Globus pallidus (tissue), 1 donor: ENCODE measurements at regions not wholly inside any gene's neighbourhood (a gene's known extent, or its start where the extent isn't known, plus 50 kb on each side); places are given as distances from the start of the nearest gene placed in this dataset.

Experiments
- DNase-seq: peaks from one replicate; pipeline ENCODE4 v3.0.0-alpha.2; 2015; ENCODE audit warnings: low spot score

- DNase-seq = no peak
These were observed 473.9 kb downstream of the NR2F1-AS1 start for GRCh38 chr5:93107141-93107540.

- no peak for DNase-seq
These were observed 479.4 kb downstream of the NR2F1-AS1 start for GRCh38 chr5:93101661-93102060.

DNA sequence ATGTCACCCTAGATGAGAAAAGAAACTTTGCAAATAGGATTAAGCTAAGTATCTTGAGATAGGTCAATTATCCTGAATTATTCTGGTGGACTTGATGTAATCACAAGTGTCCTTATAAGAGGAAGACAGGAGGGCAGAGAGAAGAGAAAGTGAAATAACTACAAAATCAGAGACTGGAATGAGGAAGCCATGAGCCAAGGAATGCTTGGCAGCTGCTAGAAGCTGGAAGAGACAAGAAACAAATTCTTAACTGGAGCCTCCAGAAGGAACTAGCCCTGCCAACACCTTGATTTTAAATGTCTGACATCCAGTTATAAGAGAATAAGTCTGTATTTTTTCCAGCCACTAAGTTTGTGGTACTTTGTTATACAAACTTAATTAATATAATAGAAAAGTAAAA, 480.0 kb downstream of the NR2F1-AS1 start:
- no peak for DNase-seq

- DNase-seq = no peak
These were observed 480.6 kb downstream of the NR2F1-AS1 start for GRCh38 chr5:93100428-93100827.

GRCh38 chr5:93099902-93100347, 481.1 kb downstream of the NR2F1-AS1 start:
- DNase-seq = no peak

- no peak for DNase-seq
These were observed 484.5 kb downstream of the NR2F1-AS1 start for GRCh38 chr5:93096561-93096960.

- DNase-seq = no peak
These were observed 488.5 kb downstream of the NR2F1-AS1 start for GRCh38 chr5:93092349-93093105.

DNA sequence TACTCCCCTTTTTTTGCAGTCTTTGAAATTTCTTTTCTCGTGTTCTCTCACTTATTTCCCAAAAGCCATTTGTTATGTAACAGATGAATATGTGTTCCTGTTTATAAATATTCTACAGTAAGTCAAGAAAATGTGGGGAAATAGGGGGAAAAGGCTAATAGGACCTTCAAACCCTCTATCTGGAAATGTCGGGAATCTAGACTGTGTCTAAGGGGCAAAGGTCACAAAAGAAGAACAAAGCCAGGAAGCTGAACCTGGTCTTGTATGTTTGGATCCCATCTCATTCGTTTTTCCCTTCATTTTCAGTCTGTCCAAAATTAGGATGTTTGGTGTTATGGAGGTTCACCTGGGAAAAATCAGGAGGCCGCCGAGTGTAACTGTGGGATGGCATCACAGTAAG, 490.3 kb downstream of the NR2F1-AS1 start:
- DNase-seq = no peak

- no peak for DNase-seq
These were observed 492.2 kb downstream of the NR2F1-AS1 start for GRCh38 chr5:93088592-93089389.

- no peak for DNase-seq
These were observed 493.7 kb downstream of the NR2F1-AS1 start for GRCh38 chr5:93087326-93087725.

- no peak for DNase-seq
These were observed 498.0 kb downstream of the NR2F1-AS1 start for GRCh38 chr5:93082981-93083380.

- no peak for DNase-seq
These were observed 502.0 kb downstream of the NR2F1-AS1 start for GRCh38 chr5:93079046-93079445.

DNA sequence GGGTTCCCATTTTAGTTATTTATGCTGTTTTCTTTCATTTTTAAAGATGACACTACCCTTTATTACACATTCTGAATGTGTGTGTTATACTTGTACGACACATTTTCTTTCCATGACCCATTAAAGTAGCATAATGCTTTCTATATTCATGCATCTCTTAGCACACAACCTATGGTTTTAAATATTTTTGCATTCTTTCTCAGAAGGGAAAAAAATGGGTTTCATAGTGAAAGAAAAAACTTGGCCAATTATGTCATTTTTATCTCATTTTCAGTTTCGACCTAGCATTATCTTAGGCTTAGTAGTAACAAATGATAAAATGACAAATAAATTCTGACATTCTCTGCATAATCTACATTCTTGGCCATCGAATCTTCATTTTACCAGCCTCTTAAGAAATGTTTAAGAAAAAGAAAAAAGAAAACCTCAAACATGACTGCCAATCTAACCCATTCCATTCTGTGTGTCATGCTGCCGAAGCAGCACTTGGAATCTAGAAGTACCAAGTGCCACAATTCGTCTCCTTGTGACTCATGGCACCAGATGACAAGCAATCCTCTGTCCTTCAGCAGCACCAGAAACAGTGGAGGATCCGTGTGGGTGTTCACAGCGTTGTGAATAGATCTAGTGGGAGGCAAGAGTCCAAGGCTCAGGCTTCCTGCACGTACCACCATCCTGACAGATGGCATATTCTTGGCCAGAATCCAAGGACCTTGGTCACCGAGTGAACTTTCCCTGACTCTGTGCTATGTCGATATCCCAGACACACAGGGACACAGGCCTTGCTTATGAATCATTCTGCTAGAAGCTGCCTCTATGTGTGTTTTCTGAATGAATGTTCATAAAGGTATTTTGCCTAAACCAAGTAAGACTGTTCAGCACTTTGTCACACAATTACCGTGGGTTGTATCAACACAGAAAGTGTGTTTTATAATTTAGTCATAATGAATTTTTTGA, 502.7 kb downstream of the NR2F1-AS1 start:
- peak; percentile 66 for DNase-seq

- DNase-seq = no peak
These were observed 504.5 kb downstream of the NR2F1-AS1 start for GRCh38 chr5:93076566-93076965.

- DNase-seq = no peak
These were observed 504.9 kb downstream of the NR2F1-AS1 start for GRCh38 chr5:93076096-93076495.

GRCh38 chr5:93073547-93073946, 507.5 kb downstream of the NR2F1-AS1 start:
- no peak for DNase-seq

DNA sequence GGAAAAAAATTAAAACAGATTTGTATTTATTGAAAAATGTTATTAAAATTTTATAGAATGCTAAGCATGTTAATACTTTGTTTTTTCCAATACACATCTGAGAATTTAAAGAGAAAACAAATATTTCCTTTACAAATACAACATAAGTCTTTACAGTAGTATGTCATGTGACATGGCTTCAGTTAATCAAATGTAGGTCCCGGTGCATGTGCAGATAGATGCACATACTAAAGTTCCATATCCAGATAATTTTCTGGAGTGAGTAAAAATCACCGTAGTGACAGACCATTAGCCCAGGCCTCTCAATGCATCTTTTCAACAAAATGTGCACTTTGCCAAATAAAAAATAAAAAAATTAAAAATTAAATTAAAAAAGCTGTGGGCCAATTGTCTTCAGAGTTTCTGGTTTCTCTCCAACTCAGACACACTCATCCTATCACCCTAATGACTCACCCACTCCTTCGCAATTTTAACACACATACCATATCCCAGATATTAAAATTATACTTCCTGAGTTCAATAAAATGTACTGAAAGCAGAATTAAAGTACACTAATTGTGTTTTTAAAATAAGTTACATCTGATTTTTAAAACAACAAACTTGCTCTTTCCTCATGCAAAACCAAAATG, 508.1 kb downstream of the NR2F1-AS1 start:
- no peak for DNase-seq

DNA sequence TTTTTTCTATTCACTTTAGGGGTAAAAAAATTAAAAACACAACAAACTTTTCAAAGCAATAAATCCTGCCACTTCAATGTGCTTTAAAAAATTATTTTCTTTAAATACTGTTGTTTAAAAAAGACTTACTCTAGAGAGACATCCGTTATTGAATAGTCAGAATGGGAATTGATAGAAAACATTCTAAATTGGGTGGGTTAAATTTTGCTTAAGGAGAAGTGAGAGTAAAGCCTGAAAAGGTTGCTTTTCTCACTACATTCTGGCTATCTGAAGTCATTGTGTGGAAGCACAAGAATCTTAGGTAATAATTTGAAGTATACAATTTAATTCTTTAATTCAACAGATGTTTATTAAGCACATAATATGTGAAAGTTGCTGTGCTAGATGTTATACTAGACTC, 509.3 kb downstream of the NR2F1-AS1 start:
- DNase-seq = no peak

DNA sequence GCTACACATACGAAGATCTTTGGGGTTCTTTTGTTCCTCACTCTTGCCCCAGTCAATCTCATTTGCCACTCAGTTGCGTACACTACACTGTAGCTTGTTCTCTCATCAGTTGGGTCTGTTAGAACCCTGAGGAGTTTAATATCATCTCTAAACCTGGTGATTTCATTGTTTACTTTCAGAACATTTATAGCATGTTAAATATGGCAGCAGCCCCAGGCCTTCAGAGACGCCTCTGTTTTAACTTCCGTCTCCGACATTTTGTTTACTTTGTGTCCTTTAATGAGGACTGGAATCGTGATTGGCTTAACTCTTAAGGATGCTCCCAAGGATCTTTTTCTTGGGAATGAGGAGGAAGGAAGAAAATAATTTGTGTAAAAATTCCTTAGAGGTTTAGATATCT, 510.1 kb downstream of the NR2F1-AS1 start:
- DNase-seq = no peak

DNA sequence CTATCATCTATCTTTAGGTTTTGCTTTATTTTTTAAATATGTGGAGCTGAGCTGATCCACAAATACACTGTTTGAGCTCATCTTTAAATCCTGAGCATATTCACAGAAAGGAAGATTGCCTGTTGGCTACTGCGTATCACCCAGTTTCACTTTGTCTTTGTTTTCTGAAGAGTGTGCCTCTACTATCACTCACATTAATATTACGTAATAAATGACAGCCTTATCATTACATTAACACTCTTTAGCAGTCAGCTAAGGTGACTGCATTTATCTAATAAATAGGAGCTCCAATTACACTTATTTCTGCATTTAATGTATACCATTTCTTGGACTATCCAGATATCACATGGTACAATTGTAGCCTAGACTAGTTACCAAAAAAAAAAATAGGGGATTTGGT, 511.7 kb downstream of the NR2F1-AS1 start:
- no peak for DNase-seq

DNA sequence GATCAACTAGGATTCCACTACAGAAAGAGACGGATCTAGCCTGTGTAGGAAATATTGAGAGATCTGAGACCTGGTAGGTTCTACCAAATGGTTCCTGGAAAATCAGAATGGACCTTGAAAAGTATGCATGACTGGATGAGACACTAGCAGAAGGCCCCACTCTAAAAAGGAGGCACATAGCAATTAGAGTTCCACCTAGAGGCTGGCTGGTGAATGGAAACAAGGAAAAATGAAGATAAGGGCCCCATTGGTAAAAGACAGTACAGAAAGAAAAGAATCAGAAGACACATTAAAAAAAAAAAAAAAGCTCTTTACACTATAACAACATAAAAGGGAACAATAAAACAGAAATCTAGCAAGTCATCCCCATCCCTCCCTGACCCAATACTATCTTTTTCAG, 518.5 kb downstream of the NR2F1-AS1 start:
- DNase-seq = peak; percentile 49

DNA sequence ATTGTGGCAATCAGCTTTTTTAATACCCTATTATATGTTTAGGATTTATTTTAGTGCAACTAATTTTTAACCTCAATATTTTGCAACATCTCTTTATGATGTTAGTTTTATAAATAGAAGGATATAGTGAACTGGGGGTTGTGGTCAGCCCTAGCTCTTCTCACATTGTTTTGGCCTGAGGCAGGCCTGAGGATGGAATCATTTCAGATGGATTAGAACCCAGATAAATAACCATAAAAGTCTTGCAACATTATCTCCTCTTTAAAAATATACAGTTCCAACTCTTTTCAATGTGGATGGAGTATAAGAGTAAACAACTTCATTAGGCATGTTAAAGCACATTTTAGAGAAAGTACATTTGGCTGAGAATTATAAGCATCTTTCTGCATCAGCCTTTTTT, 522.7 kb downstream of the NR2F1-AS1 start:
- no peak for DNase-seq
